WTC11 (cell line): ENCODE measurements at regions not wholly inside any gene's neighbourhood (a gene's known extent, or its start where the extent isn't known, plus 50 kb on each side); places are given as distances from the start of the nearest gene placed in this dataset.

Experiments
- ATAC-seq: fragments of 200-7000 bp; cut with Tn5 transposase; 2 replicates; pipeline ENCODE4 v1.10.0; 2021; ENCODE audit warnings: mild to moderate bottlenecking, moderate library complexity
- CTCF ChIA-PET: fragments of 300-600 bp; sonication (Branson Sonifier 250); formaldehyde crosslinking; loops from one replicate; lab custom pipeline; 2021; ENCODE audit warnings: antibody characterized with exemption; lab: Charles Lee
- POLR2A ChIA-PET: fragments of 350-600 bp; sonication (Branson Sonifier 250); formaldehyde crosslinking; loops from one replicate; lab custom pipeline; 2021; ENCODE audit warnings: antibody characterized with exemption; lab: Charles Lee
- DNase-seq: peaks from one replicate; pipeline ENCODE4 v3.0.0; 2021; ENCODE audit warnings: low spot score
- H3K27ac Mint-ChIP-seq: 2 replicates; pipeline ENCODE4 v1.8.0; 2021; ENCODE audit warnings: mixed read lengths
- H3K27me3 Mint-ChIP-seq: 2 replicates; pipeline ENCODE4 v1.8.0; 2021; ENCODE audit warnings: low read depth, mild to moderate bottlenecking, moderate library complexity, mixed read lengths
- H3K36me3 Mint-ChIP-seq: 2 replicates; pipeline ENCODE4 v1.8.0; 2021; ENCODE audit warnings: mixed read lengths
- H3K4me1 Mint-ChIP-seq: 2 replicates; pipeline ENCODE4 v1.8.0; 2022; ENCODE audit warnings: mixed read lengths
- H3K4me3 Mint-ChIP-seq: 2 replicates; pipeline ENCODE4 v1.8.0; 2021; ENCODE audit warnings: mild to moderate bottlenecking, moderate library complexity, mixed read lengths
- H3K9me3 Mint-ChIP-seq: 2 replicates; pipeline ENCODE4 v1.8.0; 2021; ENCODE audit warnings: mixed read lengths
- ATF1 ChIP-seq: sonication (generic); formaldehyde crosslinking; IDR thresholded peaks from 2 replicates; pipeline ENCODE4 v1.8.1; 2023; ENCODE audit warnings: mild to moderate bottlenecking, moderate library complexity, missing genetic modification reagents
- JUN ChIP-seq: sonication (generic); formaldehyde crosslinking; IDR thresholded peaks from 2 replicates; pipeline ENCODE4 v1.8.0; 2023; ENCODE audit warnings: mild to moderate bottlenecking, missing genetic modification reagents
- MXD4 ChIP-seq: fragments of 250-450 bp; sonication (Bioruptor Pico); IDR thresholded peaks from 2 replicates; pipeline ENCODE4 v1.8.0; 2021; ENCODE audit warnings: mild to moderate bottlenecking, moderate library complexity, borderline replicate concordance
- NR3C1 ChIP-seq: sonication (generic); formaldehyde crosslinking; conservative IDR thresholded peaks from 2 replicates; pipeline ENCODE4 v1.8.1; 2023; ENCODE audit warnings: low read depth, mild to moderate bottlenecking, missing genetic modification reagents
- SOX15 ChIP-seq: fragments of 250-450 bp; sonication (Bioruptor Pico); IDR thresholded peaks from 2 replicates; pipeline ENCODE4 v1.9.0; 2021; ENCODE audit warnings: mild to moderate bottlenecking
- TEAD4 ChIP-seq: sonication (generic); formaldehyde crosslinking; IDR thresholded peaks from 2 replicates; pipeline ENCODE4 v1.8.0; 2022; ENCODE audit warnings: mild to moderate bottlenecking, missing genetic modification reagents
- ZNF121 ChIP-seq: sonication (generic); formaldehyde crosslinking; IDR thresholded peaks from 2 replicates; pipeline ENCODE4 v1.8.0; 2023; ENCODE audit warnings: missing genetic modification reagents
- TF ChIP-seq, protein P1 (sequence below): sonication (generic); formaldehyde crosslinking; IDR thresholded peaks from 2 replicates; pipeline ENCODE4 v1.8.0; 2023; ENCODE audit warnings: missing genetic modification reagents, mild to moderate bottlenecking, borderline replicate concordance
- TF ChIP-seq, protein P2 (sequence below): sonication (generic); formaldehyde crosslinking; conservative IDR thresholded peaks from 2 replicates; pipeline ENCODE4 v1.8.1; 2023; ENCODE audit warnings: mild to moderate bottlenecking, low read depth, missing genetic modification reagents, moderate library complexity
- TF ChIP-seq, protein P3 (sequence below): sonication (generic); formaldehyde crosslinking; IDR thresholded peaks from 2 replicates; pipeline ENCODE4 v1.8.1; 2022; ENCODE audit warnings: low read depth, mild to moderate bottlenecking, moderate library complexity, missing genetic modification reagents, borderline replicate concordance
- TF ChIP-seq, protein P4 (sequence below): sonication (generic); formaldehyde crosslinking; IDR thresholded peaks from 2 replicates; pipeline ENCODE4 v1.8.0; 2022; ENCODE audit warnings: mild to moderate bottlenecking, missing genetic modification reagents
- TF ChIP-seq, protein P5 (sequence below): fragments of 250-450 bp; sonication (Bioruptor Pico); IDR thresholded peaks from 2 replicates; pipeline ENCODE4 v1.9.0; 2021; ENCODE audit warnings: mild to moderate bottlenecking
- TF ChIP-seq, protein P6 (sequence below): fragments of 250-450 bp; sonication (Bioruptor Pico); IDR thresholded peaks from 2 replicates; pipeline ENCODE4 v1.9.0; 2021; ENCODE audit warnings: moderate library complexity, mild to moderate bottlenecking, inconsistent platforms, borderline replicate concordance

DNA sequence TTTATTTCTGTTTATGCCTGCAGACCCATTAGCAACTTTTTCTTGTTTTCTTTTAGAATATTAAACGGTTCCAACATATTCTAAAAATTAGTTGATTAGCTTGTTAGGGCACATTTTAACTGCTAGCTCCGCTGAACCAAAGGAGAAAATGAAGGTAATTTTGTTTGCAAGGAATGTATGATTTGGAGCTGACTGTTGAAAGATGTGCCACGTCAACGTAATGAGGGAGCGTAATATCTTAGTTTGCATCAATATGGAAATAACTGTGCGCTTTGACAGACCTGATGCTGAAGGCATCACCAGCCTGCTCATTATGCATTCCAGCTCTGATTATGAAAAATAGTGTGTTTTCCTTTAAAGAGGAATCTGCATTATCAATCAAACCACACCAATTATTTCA is 102.0 kb upstream of the CTBP2 start:
- TF ChIP-seq, protein P1, sequence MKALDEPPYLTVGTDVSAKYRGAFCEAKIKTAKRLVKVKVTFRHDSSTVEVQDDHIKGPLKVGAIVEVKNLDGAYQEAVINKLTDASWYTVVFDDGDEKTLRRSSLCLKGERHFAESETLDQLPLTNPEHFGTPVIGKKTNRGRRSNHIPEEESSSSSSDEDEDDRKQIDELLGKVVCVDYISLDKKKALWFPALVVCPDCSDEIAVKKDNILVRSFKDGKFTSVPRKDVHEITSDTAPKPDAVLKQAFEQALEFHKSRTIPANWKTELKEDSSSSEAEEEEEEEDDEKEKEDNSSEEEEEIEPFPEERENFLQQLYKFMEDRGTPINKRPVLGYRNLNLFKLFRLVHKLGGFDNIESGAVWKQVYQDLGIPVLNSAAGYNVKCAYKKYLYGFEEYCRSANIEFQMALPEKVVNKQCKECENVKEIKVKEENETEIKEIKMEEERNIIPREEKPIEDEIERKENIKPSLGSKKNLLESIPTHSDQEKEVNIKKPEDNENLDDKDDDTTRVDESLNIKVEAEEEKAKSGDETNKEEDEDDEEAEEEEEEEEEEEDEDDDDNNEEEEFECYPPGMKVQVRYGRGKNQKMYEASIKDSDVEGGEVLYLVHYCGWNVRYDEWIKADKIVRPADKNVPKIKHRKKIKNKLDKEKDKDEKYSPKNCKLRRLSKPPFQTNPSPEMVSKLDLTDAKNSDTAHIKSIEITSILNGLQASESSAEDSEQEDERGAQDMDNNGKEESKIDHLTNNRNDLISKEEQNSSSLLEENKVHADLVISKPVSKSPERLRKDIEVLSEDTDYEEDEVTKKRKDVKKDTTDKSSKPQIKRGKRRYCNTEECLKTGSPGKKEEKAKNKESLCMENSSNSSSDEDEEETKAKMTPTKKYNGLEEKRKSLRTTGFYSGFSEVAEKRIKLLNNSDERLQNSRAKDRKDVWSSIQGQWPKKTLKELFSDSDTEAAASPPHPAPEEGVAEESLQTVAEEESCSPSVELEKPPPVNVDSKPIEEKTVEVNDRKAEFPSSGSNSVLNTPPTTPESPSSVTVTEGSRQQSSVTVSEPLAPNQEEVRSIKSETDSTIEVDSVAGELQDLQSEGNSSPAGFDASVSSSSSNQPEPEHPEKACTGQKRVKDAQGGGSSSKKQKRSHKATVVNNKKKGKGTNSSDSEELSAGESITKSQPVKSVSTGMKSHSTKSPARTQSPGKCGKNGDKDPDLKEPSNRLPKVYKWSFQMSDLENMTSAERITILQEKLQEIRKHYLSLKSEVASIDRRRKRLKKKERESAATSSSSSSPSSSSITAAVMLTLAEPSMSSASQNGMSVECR, result no peak
- TF ChIP-seq, protein P2, sequence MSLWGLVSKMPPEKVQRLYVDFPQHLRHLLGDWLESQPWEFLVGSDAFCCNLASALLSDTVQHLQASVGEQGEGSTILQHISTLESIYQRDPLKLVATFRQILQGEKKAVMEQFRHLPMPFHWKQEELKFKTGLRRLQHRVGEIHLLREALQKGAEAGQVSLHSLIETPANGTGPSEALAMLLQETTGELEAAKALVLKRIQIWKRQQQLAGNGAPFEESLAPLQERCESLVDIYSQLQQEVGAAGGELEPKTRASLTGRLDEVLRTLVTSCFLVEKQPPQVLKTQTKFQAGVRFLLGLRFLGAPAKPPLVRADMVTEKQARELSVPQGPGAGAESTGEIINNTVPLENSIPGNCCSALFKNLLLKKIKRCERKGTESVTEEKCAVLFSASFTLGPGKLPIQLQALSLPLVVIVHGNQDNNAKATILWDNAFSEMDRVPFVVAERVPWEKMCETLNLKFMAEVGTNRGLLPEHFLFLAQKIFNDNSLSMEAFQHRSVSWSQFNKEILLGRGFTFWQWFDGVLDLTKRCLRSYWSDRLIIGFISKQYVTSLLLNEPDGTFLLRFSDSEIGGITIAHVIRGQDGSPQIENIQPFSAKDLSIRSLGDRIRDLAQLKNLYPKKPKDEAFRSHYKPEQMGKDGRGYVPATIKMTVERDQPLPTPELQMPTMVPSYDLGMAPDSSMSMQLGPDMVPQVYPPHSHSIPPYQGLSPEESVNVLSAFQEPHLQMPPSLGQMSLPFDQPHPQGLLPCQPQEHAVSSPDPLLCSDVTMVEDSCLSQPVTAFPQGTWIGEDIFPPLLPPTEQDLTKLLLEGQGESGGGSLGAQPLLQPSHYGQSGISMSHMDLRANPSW (CRISPR knock-in tag), result no peak
- TF ChIP-seq TEAD4 (CRISPR knock-in tag) (no peak), JUN (no peak), ZNF121 (CRISPR knock-in tag) (no peak), SOX15 (no peak), ATF1 (CRISPR knock-in tag) (no peak), MXD4 (CRISPR knock-in tag) (no peak), NR3C1 (CRISPR knock-in tag) (no peak)
- TF ChIP-seq, protein P3, sequence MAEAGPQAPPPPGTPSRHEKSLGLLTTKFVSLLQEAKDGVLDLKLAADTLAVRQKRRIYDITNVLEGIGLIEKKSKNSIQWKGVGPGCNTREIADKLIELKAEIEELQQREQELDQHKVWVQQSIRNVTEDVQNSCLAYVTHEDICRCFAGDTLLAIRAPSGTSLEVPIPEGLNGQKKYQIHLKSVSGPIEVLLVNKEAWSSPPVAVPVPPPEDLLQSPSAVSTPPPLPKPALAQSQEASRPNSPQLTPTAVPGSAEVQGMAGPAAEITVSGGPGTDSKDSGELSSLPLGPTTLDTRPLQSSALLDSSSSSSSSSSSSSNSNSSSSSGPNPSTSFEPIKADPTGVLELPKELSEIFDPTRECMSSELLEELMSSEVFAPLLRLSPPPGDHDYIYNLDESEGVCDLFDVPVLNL, result no peak
- TF ChIP-seq, protein P4, sequence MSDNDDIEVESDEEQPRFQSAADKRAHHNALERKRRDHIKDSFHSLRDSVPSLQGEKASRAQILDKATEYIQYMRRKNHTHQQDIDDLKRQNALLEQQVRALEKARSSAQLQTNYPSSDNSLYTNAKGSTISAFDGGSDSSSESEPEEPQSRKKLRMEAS (CRISPR knock-in tag), result no peak
- TF ChIP-seq, protein P5, sequence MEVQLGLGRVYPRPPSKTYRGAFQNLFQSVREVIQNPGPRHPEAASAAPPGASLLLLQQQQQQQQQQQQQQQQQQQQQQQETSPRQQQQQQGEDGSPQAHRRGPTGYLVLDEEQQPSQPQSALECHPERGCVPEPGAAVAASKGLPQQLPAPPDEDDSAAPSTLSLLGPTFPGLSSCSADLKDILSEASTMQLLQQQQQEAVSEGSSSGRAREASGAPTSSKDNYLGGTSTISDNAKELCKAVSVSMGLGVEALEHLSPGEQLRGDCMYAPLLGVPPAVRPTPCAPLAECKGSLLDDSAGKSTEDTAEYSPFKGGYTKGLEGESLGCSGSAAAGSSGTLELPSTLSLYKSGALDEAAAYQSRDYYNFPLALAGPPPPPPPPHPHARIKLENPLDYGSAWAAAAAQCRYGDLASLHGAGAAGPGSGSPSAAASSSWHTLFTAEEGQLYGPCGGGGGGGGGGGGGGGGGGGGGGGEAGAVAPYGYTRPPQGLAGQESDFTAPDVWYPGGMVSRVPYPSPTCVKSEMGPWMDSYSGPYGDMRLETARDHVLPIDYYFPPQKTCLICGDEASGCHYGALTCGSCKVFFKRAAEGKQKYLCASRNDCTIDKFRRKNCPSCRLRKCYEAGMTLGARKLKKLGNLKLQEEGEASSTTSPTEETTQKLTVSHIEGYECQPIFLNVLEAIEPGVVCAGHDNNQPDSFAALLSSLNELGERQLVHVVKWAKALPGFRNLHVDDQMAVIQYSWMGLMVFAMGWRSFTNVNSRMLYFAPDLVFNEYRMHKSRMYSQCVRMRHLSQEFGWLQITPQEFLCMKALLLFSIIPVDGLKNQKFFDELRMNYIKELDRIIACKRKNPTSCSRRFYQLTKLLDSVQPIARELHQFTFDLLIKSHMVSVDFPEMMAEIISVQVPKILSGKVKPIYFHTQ, result no peak
- TF ChIP-seq, protein P6, sequence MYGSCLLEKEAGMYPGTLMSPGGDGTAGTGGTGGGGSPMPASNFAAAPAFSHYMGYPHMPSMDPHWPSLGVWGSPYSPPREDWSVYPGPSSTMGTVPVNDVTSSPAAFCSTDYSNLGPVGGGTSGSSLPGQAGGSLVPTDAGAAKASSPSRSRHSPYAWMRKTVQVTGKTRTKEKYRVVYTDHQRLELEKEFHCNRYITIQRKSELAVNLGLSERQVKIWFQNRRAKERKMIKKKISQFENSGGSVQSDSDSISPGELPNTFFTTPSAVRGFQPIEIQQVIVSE (CRISPR knock-in tag), result no peak
- POLR2A ChIA-PET, result no interaction called here
- CTCF ChIA-PET, result no interaction called here
- H3K9me3 Mint-ChIP-seq, result peaks cover 3% of the 10 kb centered on the region; the same call in 1 of the 2 replicates
- H3K27ac Mint-ChIP-seq, result no peak overlapping the region
- no peak overlapping the region for H3K4me3 Mint-ChIP-seq
- H3K36me3 Mint-ChIP-seq, result no peaks in the 10 kb centered on the region
- ATAC-seq, result no peak
- H3K4me1 Mint-ChIP-seq, result peaks cover 7% of the 10 kb centered on the region
- no peak for DNase-seq
- H3K27me3 Mint-ChIP-seq, result no peaks in the 10 kb centered on the region
